HG03139 (cell line): ENCODE measurements at regions not wholly inside any gene's neighbourhood (a gene's known extent, or its start where the extent isn't known, plus 50 kb on each side); places are given as distances from the start of the nearest gene placed in this dataset.
"Not testable (repeated sequence)": the region's sequence is repeated elsewhere in the genome, so short reads cannot be mapped to it uniquely, and the experiment has no call there.

Source experiments
- ATAC-seq: cut with Tn5 transposase; IDR thresholded peaks from one replicate; pipeline ENCODE4 v1.9.1; 2021; ENCODE audit not compliant: unreplicated experiment

- no peak for ATAC-seq
Observed at GRCh38 chr4:84379917-84380641, 119.0 kb downstream of the NKX6-1 start.

GRCh38 chr4:84378983-84379382, 120.1 kb downstream of the NKX6-1 start:
- ATAC-seq: no peak

GRCh38 chr4:84378356-84378755, 120.7 kb downstream of the NKX6-1 start:
- ATAC-seq: no peak

GRCh38 chr4:84366907-84367306, 132.2 kb downstream of the NKX6-1 start:
- no peak for ATAC-seq

GRCh38 chr4:84366161-84366560, 132.9 kb downstream of the NKX6-1 start:
- no peak for ATAC-seq

- ATAC-seq: no peak
Observed at GRCh38 chr4:84362896-84363655, 136.0 kb downstream of the NKX6-1 start.

GRCh38 chr4:84342161-84342560, 156.9 kb downstream of the NKX6-1 start:
- no peak for ATAC-seq

- ATAC-seq: no peak
Observed at GRCh38 chr4:84341559-84341958, 157.5 kb downstream of the NKX6-1 start.

- ATAC-seq: no peak
Observed at GRCh38 chr4:84338367-84338766, 160.7 kb downstream of the NKX6-1 start.

- no peak for ATAC-seq
Observed at GRCh38 chr4:84336964-84337705, 162.0 kb downstream of the NKX6-1 start.

GRCh38 chr4:84327526-84327925, 171.6 kb downstream of the NKX6-1 start:
- ATAC-seq: no peak

GRCh38 chr4:84325625-84326024, 173.5 kb downstream of the NKX6-1 start:
- no peak for ATAC-seq

- ATAC-seq: no peak
Observed at GRCh38 chr4:84324303-84325245, 174.5 kb downstream of the NKX6-1 start.

- ATAC-seq: no peak
Observed at GRCh38 chr4:84319124-84319523, 180.0 kb downstream of the NKX6-1 start.

- ATAC-seq: no peak
Observed at GRCh38 chr4:84317513-84317912, 181.6 kb downstream of the NKX6-1 start.

- no peak for ATAC-seq
Observed at GRCh38 chr4:84312426-84313012, 186.6 kb downstream of the NKX6-1 start.

GRCh38 chr4:84309191-84309590, 189.9 kb downstream of the NKX6-1 start:
- ATAC-seq: no peak

- not testable (repeated sequence) for ATAC-seq
Observed at GRCh38 chr4:84298719-84299254, 200.3 kb downstream of the NKX6-1 start.

- ATAC-seq: no peak
Observed at GRCh38 chr4:84298023-84298718, 200.9 kb downstream of the NKX6-1 start.
